ENCODE measurements at regions not wholly inside any gene's neighbourhood (a gene's known extent, or its start where the extent isn't known, plus 50 kb on each side); places are given as distances from the start of the nearest gene placed in this dataset.

DNA sequence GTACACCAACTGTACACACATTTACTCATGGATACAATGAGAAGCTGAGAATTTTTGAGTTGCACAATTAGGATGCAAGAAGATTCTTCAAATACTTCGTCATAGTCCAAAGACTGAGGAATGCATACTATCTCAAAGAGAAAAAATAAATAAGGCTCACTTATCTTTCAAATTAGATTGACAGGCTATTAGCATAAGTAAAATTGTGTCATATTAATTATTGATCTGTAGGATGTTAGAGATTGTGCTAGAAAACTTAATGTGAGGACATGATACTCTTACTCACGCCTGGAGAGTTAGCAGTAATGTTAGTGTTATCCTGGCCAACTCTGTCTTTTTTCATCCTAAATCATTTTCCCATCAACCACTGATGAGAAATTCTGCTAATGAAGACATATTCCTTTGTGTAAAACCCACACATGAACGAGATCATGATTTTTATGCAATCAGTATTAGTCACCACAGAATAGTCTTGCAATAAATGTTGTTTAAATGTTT is 659.0 kb downstream of the LTN1 start:
- H3K36me3 ChIP-seq (ENCODE audit: insufficient read depth, low read length), result no peaks in the 10 kb centered on the region

DNA sequence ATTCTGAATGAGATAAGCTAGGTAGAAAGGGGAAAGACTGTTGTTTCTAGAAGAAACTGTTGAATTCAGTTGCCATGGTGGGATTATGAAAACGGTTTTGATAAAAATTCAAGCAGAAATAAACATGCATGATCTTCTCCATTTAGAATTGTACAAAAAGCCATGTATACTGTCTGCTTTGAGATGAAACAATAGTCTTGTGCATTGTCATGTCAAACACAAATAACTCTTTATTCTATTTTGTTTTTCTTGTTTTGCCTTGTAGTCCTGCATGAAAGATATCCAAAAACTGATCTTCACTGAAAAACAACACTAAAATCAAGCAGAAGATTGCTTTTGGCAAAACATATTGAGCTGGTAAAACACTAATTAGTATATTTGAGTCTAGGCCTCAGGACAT is 659.9 kb downstream of the LTN1 start:
- Histone ChIP-seq H3K9me3 (ENCODE audit: insufficient read depth, low read depth, low read length) (no peaks in the 10 kb centered on the region), H3K27me3 (ENCODE audit: insufficient read depth, low read length) (no peaks in the 10 kb centered on the region), H3K4me2 (ENCODE audit: low read length) (no peak overlapping the region), H3K4me1 (ENCODE audit: insufficient read depth, low read length) (no peaks in the 10 kb centered on the region), H3K79me2 (ENCODE audit: insufficient read depth, low read length) (no peaks in the 10 kb centered on the region), H3K9ac (ENCODE audit: low read length) (no peak overlapping the region), H3K4me3 (ENCODE audit: insufficient read depth, low read depth, low read length) (no peak overlapping the region), H4K20me1 (ENCODE audit: insufficient read depth, low read length) (no peaks in the 10 kb centered on the region), H2AFZ (ENCODE audit: low read depth, low read length) (no peak overlapping the region), H3K36me3 (ENCODE audit: insufficient read depth, low read length) (no peaks in the 10 kb centered on the region), H3K27ac (ENCODE audit: low read depth, low read length) (no peak overlapping the region)
- no peaks in the 10 kb centered on the region for H3K27me3 Mint-ChIP-seq (ENCODE audit: low read depth, unreplicated experiment)
- no peaks in the 10 kb centered on the region for H3K36me3 Mint-ChIP-seq (ENCODE audit: low read depth, unreplicated experiment)
- H3K4me1 Mint-ChIP-seq (ENCODE audit: low read depth, unreplicated experiment), result peaks cover 5% of the 10 kb centered on the region
- no peak overlapping the region for H3K27ac Mint-ChIP-seq (ENCODE audit: unreplicated experiment)
- FAIRE-seq (peak; percentile 49), DNase-seq (ENCODE audit: low read depth) (no peak)
- H3K4me3 Mint-ChIP-seq (ENCODE audit: unreplicated experiment), result no peak overlapping the region
- H3K9me3 Mint-ChIP-seq (ENCODE audit: unreplicated experiment), result peaks cover 9% of the 10 kb centered on the region
- TF ChIP-seq, protein P1, sequence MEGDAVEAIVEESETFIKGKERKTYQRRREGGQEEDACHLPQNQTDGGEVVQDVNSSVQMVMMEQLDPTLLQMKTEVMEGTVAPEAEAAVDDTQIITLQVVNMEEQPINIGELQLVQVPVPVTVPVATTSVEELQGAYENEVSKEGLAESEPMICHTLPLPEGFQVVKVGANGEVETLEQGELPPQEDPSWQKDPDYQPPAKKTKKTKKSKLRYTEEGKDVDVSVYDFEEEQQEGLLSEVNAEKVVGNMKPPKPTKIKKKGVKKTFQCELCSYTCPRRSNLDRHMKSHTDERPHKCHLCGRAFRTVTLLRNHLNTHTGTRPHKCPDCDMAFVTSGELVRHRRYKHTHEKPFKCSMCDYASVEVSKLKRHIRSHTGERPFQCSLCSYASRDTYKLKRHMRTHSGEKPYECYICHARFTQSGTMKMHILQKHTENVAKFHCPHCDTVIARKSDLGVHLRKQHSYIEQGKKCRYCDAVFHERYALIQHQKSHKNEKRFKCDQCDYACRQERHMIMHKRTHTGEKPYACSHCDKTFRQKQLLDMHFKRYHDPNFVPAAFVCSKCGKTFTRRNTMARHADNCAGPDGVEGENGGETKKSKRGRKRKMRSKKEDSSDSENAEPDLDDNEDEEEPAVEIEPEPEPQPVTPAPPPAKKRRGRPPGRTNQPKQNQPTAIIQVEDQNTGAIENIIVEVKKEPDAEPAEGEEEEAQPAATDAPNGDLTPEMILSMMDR (IDR thresholded peaks at IDR 0.05; ENCODE audit: insufficient read depth, low read depth, low read length), result no peak
- TF ChIP-seq EZH2 (IDR thresholded peaks at IDR 0.05; ENCODE audit: insufficient read depth, low read length), result no peak

More for the DNA sequence above, 659.0 kb downstream of the LTN1 start:
- Mint-ChIP-seq H3K9me3 (ENCODE audit: unreplicated experiment) (peaks cover 9% of the 10 kb centered on the region), H3K4me3 (ENCODE audit: unreplicated experiment) (no peak overlapping the region), H3K27me3 (ENCODE audit: low read depth, unreplicated experiment) (no peaks in the 10 kb centered on the region), H3K36me3 (ENCODE audit: low read depth, unreplicated experiment) (no peaks in the 10 kb centered on the region), H3K27ac (ENCODE audit: unreplicated experiment) (no peak overlapping the region), H3K4me1 (ENCODE audit: low read depth, unreplicated experiment) (peaks cover 5% of the 10 kb centered on the region)
- FAIRE-seq, result no peak
- TF ChIP-seq EZH2 (IDR thresholded peaks at IDR 0.05; ENCODE audit: insufficient read depth, low read length), result no peak
- TF ChIP-seq, protein P1 (IDR thresholded peaks at IDR 0.05; ENCODE audit: insufficient read depth, low read depth, low read length), result no peak
- DNase-seq (ENCODE audit: low read depth), result peak; percentile 44
- H2AFZ ChIP-seq (ENCODE audit: low read depth, low read length), result no peak overlapping the region
- H3K9ac ChIP-seq (ENCODE audit: low read length), result no peak overlapping the region
- H3K27me3 ChIP-seq (ENCODE audit: insufficient read depth, low read length), result no peaks in the 10 kb centered on the region
- no peak overlapping the region for H3K4me2 ChIP-seq (ENCODE audit: low read length)
- no peaks in the 10 kb centered on the region for H3K9me3 ChIP-seq (ENCODE audit: insufficient read depth, low read depth, low read length)
- no peak overlapping the region for H3K27ac ChIP-seq (ENCODE audit: low read depth, low read length)
- no peak overlapping the region for H3K4me3 ChIP-seq (ENCODE audit: insufficient read depth, low read depth, low read length)
- H3K4me1 ChIP-seq (ENCODE audit: insufficient read depth, low read length), result no peaks in the 10 kb centered on the region
- no peaks in the 10 kb centered on the region for H4K20me1 ChIP-seq (ENCODE audit: insufficient read depth, low read length)
- H3K79me2 ChIP-seq (ENCODE audit: insufficient read depth, low read length), result no peaks in the 10 kb centered on the region

DNA sequence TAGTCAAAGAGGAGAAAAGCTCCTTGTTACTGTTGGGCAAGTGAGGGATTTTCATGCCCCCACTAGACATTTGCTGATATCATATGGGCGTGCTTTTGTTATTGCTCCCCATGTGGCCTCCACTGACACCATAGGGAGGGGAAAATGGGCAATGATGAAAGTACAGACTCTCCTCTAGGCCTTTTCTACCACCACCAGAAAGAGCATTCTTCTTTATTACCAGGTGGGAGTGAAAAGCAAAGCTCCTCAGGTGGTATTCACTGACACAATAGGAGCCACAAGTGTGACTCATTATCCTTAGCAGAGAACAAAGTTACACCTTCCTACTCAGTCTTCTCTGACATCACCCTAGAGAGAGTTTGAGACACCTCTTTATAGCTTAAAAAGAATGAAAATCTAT is 667.1 kb downstream of the LTN1 start:
- Mint-ChIP-seq H3K4me1 (ENCODE audit: low read depth, unreplicated experiment) (no peaks in the 10 kb centered on the region), H3K4me3 (ENCODE audit: unreplicated experiment) (no peak overlapping the region), H3K9me3 (ENCODE audit: unreplicated experiment) (peaks cover 12% of the 10 kb centered on the region), H3K27ac (ENCODE audit: unreplicated experiment) (no peak overlapping the region), H3K36me3 (ENCODE audit: low read depth, unreplicated experiment) (no peaks in the 10 kb centered on the region), H3K27me3 (ENCODE audit: low read depth, unreplicated experiment) (no peaks in the 10 kb centered on the region)
- H3K4me3 ChIP-seq (ENCODE audit: insufficient read depth, low read depth, low read length), result no peak overlapping the region
- no peaks in the 10 kb centered on the region for H3K79me2 ChIP-seq (ENCODE audit: insufficient read depth, low read length)
- H2AFZ ChIP-seq (ENCODE audit: low read depth, low read length), result no peak overlapping the region
- no peak overlapping the region for H3K4me2 ChIP-seq (ENCODE audit: low read length)
- DNase-seq (ENCODE audit: low read depth), result no peak
- H3K9ac ChIP-seq (ENCODE audit: low read length), result no peak overlapping the region
- H3K27ac ChIP-seq (ENCODE audit: low read depth, low read length), result no peak overlapping the region
- H4K20me1 ChIP-seq (ENCODE audit: insufficient read depth, low read length), result no peaks in the 10 kb centered on the region
- FAIRE-seq, result no peak
- no peaks in the 10 kb centered on the region for H3K4me1 ChIP-seq (ENCODE audit: insufficient read depth, low read length)
- no peaks in the 10 kb centered on the region for H3K27me3 ChIP-seq (ENCODE audit: insufficient read depth, low read length)
- H3K9me3 ChIP-seq (ENCODE audit: insufficient read depth, low read depth, low read length), result no peaks in the 10 kb centered on the region
- TF ChIP-seq EZH2 (IDR thresholded peaks at IDR 0.05; ENCODE audit: insufficient read depth, low read length), result no peak
- TF ChIP-seq, protein P1 (IDR thresholded peaks at IDR 0.05; ENCODE audit: insufficient read depth, low read depth, low read length), result no peak
- H3K36me3 ChIP-seq (ENCODE audit: insufficient read depth, low read length), result no peaks in the 10 kb centered on the region
